HG03135 (cell line): ENCODE measurements at regions not wholly inside any gene's neighbourhood (a gene's known extent, or its start where the extent isn't known, plus 50 kb on each side); places are given as distances from the start of the nearest gene placed in this dataset.
"Not testable (repeated sequence)": the region's sequence is repeated elsewhere in the genome, so short reads cannot be mapped to it uniquely, and the experiment has no call there.

Experiments used
- ATAC-seq: cut with Tn5 transposase; IDR thresholded peaks from one replicate; pipeline ENCODE4 v1.9.1; 2021; ENCODE audit warnings: mild to moderate bottlenecking, moderate library complexity; ENCODE audit not compliant: unreplicated experiment

- peak; percentile 86 for ATAC-seq
Measured at GRCh38 chr15:30470601-30471365, 56.7 kb upstream of the GOLGA8R start.

- not testable (repeated sequence) for ATAC-seq
Measured at GRCh38 chr15:30471366-30471749, 57.3 kb upstream of the GOLGA8R start.

GRCh38 chr15:30471817-30472551, 57.9 kb upstream of the GOLGA8R start:
- ATAC-seq = not testable (repeated sequence)

GRCh38 chr15:30484887-30485286, 67.0 kb upstream of the GOLGA8Q start:
- ATAC-seq = not testable (repeated sequence)

- not testable (repeated sequence) for ATAC-seq
Measured at GRCh38 chr15:30489237-30489636, 62.6 kb upstream of the GOLGA8Q start.

- not testable (repeated sequence) for ATAC-seq
Measured at GRCh38 chr15:30490334-30490733, 61.5 kb upstream of the GOLGA8Q start.

GRCh38 chr15:30493947-30494346, 57.9 kb upstream of the GOLGA8Q start:
- ATAC-seq = not testable (repeated sequence)

- not testable (repeated sequence) for ATAC-seq
Measured at GRCh38 chr15:30497275-30497674, 54.6 kb upstream of the GOLGA8Q start.

- not testable (repeated sequence) for ATAC-seq
Measured at GRCh38 chr15:30499233-30499632, 52.6 kb upstream of the GOLGA8Q start.

- not testable (repeated sequence) for ATAC-seq
Measured at GRCh38 chr15:30500511-30500910, 51.3 kb upstream of the GOLGA8Q start.
